ENCODE measurements at regions not wholly inside any gene's neighbourhood (a gene's known extent, or its start where the extent isn't known, plus 50 kb on each side); places are given as distances from the start of the nearest gene placed in this dataset.

DNA sequence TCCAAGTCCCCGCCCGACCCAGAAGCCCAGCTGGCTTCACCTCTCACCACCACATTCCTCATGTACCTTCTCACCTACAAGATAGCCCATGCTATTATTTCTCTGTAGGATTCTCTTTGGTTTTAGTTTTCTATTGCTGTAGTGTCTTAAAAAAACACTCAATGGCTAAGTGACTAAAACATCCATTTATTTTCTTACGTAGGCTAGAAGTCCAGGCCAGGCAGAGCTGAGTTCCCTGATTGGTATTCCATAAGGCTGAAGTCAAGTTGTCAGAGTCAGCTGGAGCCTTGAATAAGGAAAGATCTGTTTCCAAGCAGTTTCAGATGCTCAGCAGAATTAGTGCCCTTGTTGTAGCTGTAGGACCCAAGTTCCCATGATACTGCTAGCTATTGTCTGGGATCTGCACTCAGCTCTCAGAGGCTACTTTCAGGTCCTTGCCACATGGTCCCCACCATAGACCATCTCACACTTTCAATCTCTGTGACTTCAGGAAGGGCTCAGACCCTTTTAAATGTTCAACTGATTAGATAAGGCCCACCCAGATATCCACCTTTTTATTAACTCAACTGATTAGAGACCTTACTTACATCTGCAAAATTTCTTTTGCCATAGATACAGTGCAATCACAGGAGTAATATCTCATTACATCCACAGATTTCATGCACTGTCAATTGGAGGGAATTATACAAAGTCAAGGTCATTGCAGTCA, 371.0 kb downstream of the TGFB2 start:
- ChIA-PET POLR2A (ENCODE audit: unreplicated experiment) (no interaction called here), CTCF (no interaction called here)
- H4K20me1 ChIP-seq (ENCODE audit: low read length): no peaks in the 10 kb centered on the region
- ATAC-seq: no peak
- H3K27me3 ChIP-seq (ENCODE audit: low read length): no peaks in the 10 kb centered on the region
- H3K27ac ChIP-seq (ENCODE audit: low read length): no peak overlapping the region
- no peaks in the 10 kb centered on the region for H3K79me2 ChIP-seq (ENCODE audit: low read length)
- no peaks in the 10 kb centered on the region for H3K9me2 ChIP-seq (replicated peaks; ENCODE audit: low read length)
- H3F3A ChIP-seq (ENCODE audit: low read length, unreplicated experiment): no peaks in the 10 kb centered on the region
- H3K4me2 ChIP-seq (ENCODE audit: low read length): no peak overlapping the region
- no peak for DNase-seq
- no peaks in the 10 kb centered on the region for H3K9me3 ChIP-seq (ENCODE audit: low read length)
- H3K36me3 ChIP-seq (ENCODE audit: low read depth, low read length): no peaks in the 10 kb centered on the region
- intact Hi-C loops (cut with micrococcal nuclease): no loop called here
- TF ChIP-seq EZH2phosphoT487 (IDR thresholded peaks at IDR 0.05; ENCODE audit: borderline replicate concordance, low read length): no peak
- H3K4me1 ChIP-seq (ENCODE audit: insufficient read depth, low read length): peaks cover 11% of the 10 kb centered on the region
- H3K9ac ChIP-seq (ENCODE audit: low read length): no peak overlapping the region
- H2AFZ ChIP-seq (ENCODE audit: low read length): no peak overlapping the region
- BruUV-seq (replicated peaks): no TSS peak
- H3K4me3 ChIP-seq (ENCODE audit: low read length): no peak overlapping the region

DNA sequence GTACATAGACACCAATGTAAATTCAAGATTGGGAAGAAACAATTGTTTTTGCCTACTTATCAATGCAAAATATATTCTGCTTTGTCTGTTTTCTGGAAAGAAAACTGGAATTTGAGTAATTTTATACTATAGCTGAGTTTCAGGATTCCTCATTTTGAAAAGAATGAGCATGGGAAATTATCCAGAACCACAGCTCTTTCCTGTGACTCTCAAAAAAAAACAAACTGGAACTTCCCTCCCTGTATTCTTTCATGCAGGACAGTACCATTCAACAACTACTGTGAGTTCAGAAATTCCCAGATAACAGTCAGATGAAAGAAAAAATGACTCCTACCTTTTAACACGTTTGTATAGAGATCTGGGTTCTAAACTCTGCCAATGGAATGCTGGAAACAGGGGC, 372.4 kb downstream of the TGFB2 start:
- Histone ChIP-seq H3K9ac (ENCODE audit: low read length) (no peak overlapping the region), H3K79me2 (ENCODE audit: low read length) (no peaks in the 10 kb centered on the region), H2AFZ (ENCODE audit: low read length) (peak overlapping the region; percentile 1; the same call in 1 of the 2 replicates), H3K27ac (ENCODE audit: low read length) (no peak overlapping the region), H3K4me1 (ENCODE audit: insufficient read depth, low read length) (no peaks in the 10 kb centered on the region), H3F3A (ENCODE audit: low read length, unreplicated experiment) (no peaks in the 10 kb centered on the region), H3K27me3 (ENCODE audit: low read length) (no peaks in the 10 kb centered on the region), H3K4me3 (ENCODE audit: low read length) (no peak overlapping the region), H3K9me3 (ENCODE audit: low read length) (no peaks in the 10 kb centered on the region), H3K36me3 (ENCODE audit: low read depth, low read length) (no peaks in the 10 kb centered on the region), H3K4me2 (ENCODE audit: low read length) (no peak overlapping the region), H4K20me1 (ENCODE audit: low read length) (no peaks in the 10 kb centered on the region), H3K9me2 (replicated peaks; ENCODE audit: low read length) (no peaks in the 10 kb centered on the region)
- intact Hi-C loops (cut with micrococcal nuclease): no loop called here
- no peak for TF ChIP-seq EZH2phosphoT487 (IDR thresholded peaks at IDR 0.05; ENCODE audit: borderline replicate concordance, low read length)
- no peak for TF ChIP-seq EZH2 (IDR thresholded peaks at IDR 0.05; ENCODE audit: low read length, unreplicated experiment)
- TF ChIP-seq, protein P1, sequence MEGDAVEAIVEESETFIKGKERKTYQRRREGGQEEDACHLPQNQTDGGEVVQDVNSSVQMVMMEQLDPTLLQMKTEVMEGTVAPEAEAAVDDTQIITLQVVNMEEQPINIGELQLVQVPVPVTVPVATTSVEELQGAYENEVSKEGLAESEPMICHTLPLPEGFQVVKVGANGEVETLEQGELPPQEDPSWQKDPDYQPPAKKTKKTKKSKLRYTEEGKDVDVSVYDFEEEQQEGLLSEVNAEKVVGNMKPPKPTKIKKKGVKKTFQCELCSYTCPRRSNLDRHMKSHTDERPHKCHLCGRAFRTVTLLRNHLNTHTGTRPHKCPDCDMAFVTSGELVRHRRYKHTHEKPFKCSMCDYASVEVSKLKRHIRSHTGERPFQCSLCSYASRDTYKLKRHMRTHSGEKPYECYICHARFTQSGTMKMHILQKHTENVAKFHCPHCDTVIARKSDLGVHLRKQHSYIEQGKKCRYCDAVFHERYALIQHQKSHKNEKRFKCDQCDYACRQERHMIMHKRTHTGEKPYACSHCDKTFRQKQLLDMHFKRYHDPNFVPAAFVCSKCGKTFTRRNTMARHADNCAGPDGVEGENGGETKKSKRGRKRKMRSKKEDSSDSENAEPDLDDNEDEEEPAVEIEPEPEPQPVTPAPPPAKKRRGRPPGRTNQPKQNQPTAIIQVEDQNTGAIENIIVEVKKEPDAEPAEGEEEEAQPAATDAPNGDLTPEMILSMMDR (conservative IDR thresholded peaks at IDR 0.05; ENCODE audit: low read depth, low read length): no peak
- POLR2A ChIA-PET (ENCODE audit: unreplicated experiment): no interaction called here
- CTCF ChIA-PET: no interaction called here
- ATAC-seq (no peak), DNase-seq (no peak)
- no TSS peak for BruUV-seq (replicated peaks)

DNA sequence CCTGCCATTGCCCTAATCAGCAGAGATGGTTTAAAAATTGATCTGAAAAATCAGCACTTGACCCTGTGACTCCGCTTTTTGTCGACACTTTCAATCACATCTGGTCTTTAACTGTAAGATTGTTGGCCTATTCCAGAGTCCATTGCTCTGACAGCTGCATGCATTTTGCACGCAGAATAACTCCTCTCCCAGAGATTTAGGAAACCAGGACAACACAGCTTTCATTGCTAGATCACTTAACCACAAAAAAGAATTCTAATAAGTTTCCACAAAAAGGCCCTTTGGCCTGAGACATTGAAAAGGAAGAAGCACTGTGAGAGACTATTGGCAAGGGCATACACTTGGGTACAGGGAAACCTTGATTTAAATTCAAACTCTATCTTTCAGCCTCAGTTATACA, 373.1 kb downstream of the TGFB2 start:
- intact Hi-C loops (cut with micrococcal nuclease): no loop called here
- no peaks in the 10 kb centered on the region for H4K20me1 ChIP-seq (ENCODE audit: low read length)
- TF ChIP-seq EZH2 (IDR thresholded peaks at IDR 0.05; ENCODE audit: low read length, unreplicated experiment) (no peak), EZH2phosphoT487 (IDR thresholded peaks at IDR 0.05; ENCODE audit: borderline replicate concordance, low read length) (no peak)
- TF ChIP-seq, protein P1 (conservative IDR thresholded peaks at IDR 0.05; ENCODE audit: low read depth, low read length): no peak
- H3K9me3 ChIP-seq (ENCODE audit: low read length): no peaks in the 10 kb centered on the region
- ChIA-PET POLR2A (ENCODE audit: unreplicated experiment) (no interaction called here), CTCF (no interaction called here)
- H3K4me1 ChIP-seq (ENCODE audit: insufficient read depth, low read length): no peaks in the 10 kb centered on the region
- H3K79me2 ChIP-seq (ENCODE audit: low read length): no peaks in the 10 kb centered on the region
- DNase-seq (no peak), ATAC-seq (no peak)
- H3K4me2 ChIP-seq (ENCODE audit: low read length): no peak overlapping the region
- H3K36me3 ChIP-seq (ENCODE audit: low read depth, low read length): no peaks in the 10 kb centered on the region
- BruUV-seq (replicated peaks): no TSS peak
- no peak overlapping the region for H3K4me3 ChIP-seq (ENCODE audit: low read length)
- H3K9me2 ChIP-seq (replicated peaks; ENCODE audit: low read length): no peaks in the 10 kb centered on the region
- no peaks in the 10 kb centered on the region for H3F3A ChIP-seq (ENCODE audit: low read length, unreplicated experiment)
- H3K27me3 ChIP-seq (ENCODE audit: low read length): no peaks in the 10 kb centered on the region
- no peak overlapping the region for H2AFZ ChIP-seq (ENCODE audit: low read length)
- no peak overlapping the region for H3K9ac ChIP-seq (ENCODE audit: low read length)
- no peak overlapping the region for H3K27ac ChIP-seq (ENCODE audit: low read length)
